PC-3 (cell line): ENCODE measurements at regions not wholly inside any gene's neighbourhood (a gene's known extent, or its start where the extent isn't known, plus 50 kb on each side); places are given as distances from the start of the nearest gene placed in this dataset.

Experiments
- ATAC-seq: fragments of 200-7000 bp; cut with Tn5 transposase; 2 replicates; pipeline ENCODE4 v1.9.1; 2020; ENCODE audit warnings: mild to moderate bottlenecking, moderate library complexity
- BruUV-seq: library from RNA; stranded (reverse); fragments of 400-500 nt; replicated peaks from 2 replicates; lab custom pipeline; 2021; lab: Mats Ljungman, UMichigan
- CTCF ChIA-PET: fragments of 300-600 bp; sonication (Branson Sonifier 250); formaldehyde crosslinking; loops from one replicate; lab custom pipeline; 2022; ENCODE audit warnings: antibody characterized with exemption; lab: Charles Lee
- POLR2A ChIA-PET: fragments of 300-600 bp; sonication (Branson Sonifier 250); formaldehyde crosslinking; loops from one replicate; lab custom pipeline; 2022; ENCODE audit warnings: antibody characterized with exemption; ENCODE audit not compliant: unreplicated experiment; lab: Charles Lee
- DNase-seq: peaks from one replicate; pipeline ENCODE4 v3.0.0-alpha.2; 2015
- H2AFZ ChIP-seq: fragments of 300-600 bp; sonication (generic); 2 replicates; pipeline ENCODE4 v1.6.0; 2016; ENCODE audit warnings: antibody characterized with exemption, low read length
- H3F3A ChIP-seq: fragments of 300-600 bp; sonication (generic); one replicate; pipeline ENCODE4 v1.6.0; 2017; ENCODE audit warnings: antibody characterized with exemption, low read length, control low read depth, mild to moderate bottlenecking; ENCODE audit not compliant: unreplicated experiment
- H3K27ac ChIP-seq: fragments of 300-600 bp; sonication (generic); 2 replicates; pipeline ENCODE4 v1.5.1; 2016; ENCODE audit warnings: mild to moderate bottlenecking, low read length
- H3K27me3 ChIP-seq: fragments of 300-600 bp; sonication (generic); 2 replicates; pipeline ENCODE4 v1.6.1; 2016; ENCODE audit warnings: low read length, mixed read lengths
- H3K36me3 ChIP-seq: fragments of 300-600 bp; sonication (generic); 2 replicates; pipeline ENCODE4 v1.6.1; 2016; ENCODE audit warnings: low read depth, mixed run types, low read length, mixed read lengths
- H3K4me1 ChIP-seq: fragments of 300-600 bp; sonication (generic); 2 replicates; pipeline ENCODE4 v1.5.1; 2016; ENCODE audit warnings: low read length; ENCODE audit not compliant: insufficient read depth
- H3K4me2 ChIP-seq: fragments of 300-600 bp; sonication (generic); 2 replicates; pipeline ENCODE4 v1.6.0; 2016; ENCODE audit warnings: low read length
- H3K4me3 ChIP-seq: fragments of 300-600 bp; sonication (generic); 2 replicates; pipeline ENCODE4 v1.5.1; 2016; ENCODE audit warnings: mild to moderate bottlenecking, low read length, mixed read lengths
- H3K79me2 ChIP-seq: fragments of 300-600 bp; sonication (generic); 2 replicates; pipeline ENCODE4 v1.6.1; 2017; ENCODE audit warnings: low read length, mixed read lengths
- H3K9ac ChIP-seq: fragments of 300-600 bp; sonication (generic); 2 replicates; pipeline ENCODE4 v1.6.0; 2016; ENCODE audit warnings: mild to moderate bottlenecking, low read length
- H3K9me2 ChIP-seq: fragments of 300-600 bp; sonication (generic); replicated peaks from 2 replicates; pipeline ENCODE4 v1.6.1; 2016; ENCODE audit warnings: mixed run types, low read length, mixed read lengths
- H3K9me3 ChIP-seq: fragments of 300-600 bp; sonication (generic); 2 replicates; pipeline ENCODE4 v1.6.1; 2016; ENCODE audit warnings: low read length, mixed read lengths
- H4K20me1 ChIP-seq: fragments of 300-600 bp; sonication (generic); 2 replicates; pipeline ENCODE4 v1.6.1; 2016; ENCODE audit warnings: low read length, mixed read lengths
- CTCF ChIP-seq: fragments of 300-600 bp; sonication (generic); conservative IDR thresholded peaks from 2 replicates; pipeline ENCODE4 v1.5.1; 2017; ENCODE audit warnings: antibody characterized with exemption, low read depth, mild to moderate bottlenecking, low read length
- EZH2 ChIP-seq: fragments of 300-600 bp; sonication (generic); IDR thresholded peaks from one replicate; pipeline ENCODE4 v1.6.1; 2017; ENCODE audit warnings: antibody characterized with exemption, mild to moderate bottlenecking, low read length; ENCODE audit not compliant: unreplicated experiment
- EZH2phosphoT487 ChIP-seq: fragments of 300-600 bp; sonication (generic); IDR thresholded peaks from 2 replicates; pipeline ENCODE4 v1.6.1; 2018; ENCODE audit warnings: mild to moderate bottlenecking, antibody characterized with exemption, low read length, borderline replicate concordance
- intact Hi-C: fragments of 100-400 bp; cut with micrococcal nuclease; formaldehyde crosslinking; loops from 2 replicates; pipeline ENCODE4 v1.9.0; 2023

- BruUV-seq = no TSS peak
- no peak for TF ChIP-seq EZH2
- no peak for TF ChIP-seq EZH2phosphoT487
- TF ChIP-seq CTCF = no peak
- H4K20me1 ChIP-seq = no peaks in the 10 kb centered on the region
- H3K27me3 ChIP-seq = peaks cover 75% of the 10 kb centered on the region
- H3K9me2 ChIP-seq = no peaks in the 10 kb centered on the region
- no peaks in the 10 kb centered on the region for H3F3A ChIP-seq
- no peaks in the 10 kb centered on the region for H3K4me1 ChIP-seq
- no peaks in the 10 kb centered on the region for H3K79me2 ChIP-seq
- ATAC-seq (no peak), DNase-seq (no peak)
- intact Hi-C loops = no loop called here
- POLR2A ChIA-PET = no interaction called here
- CTCF ChIA-PET = no interaction called here
- H3K4me3 ChIP-seq = no peak overlapping the region
- no peak overlapping the region for H3K4me2 ChIP-seq
- no peaks in the 10 kb centered on the region for H3K9me3 ChIP-seq
- H3K36me3 ChIP-seq = no peaks in the 10 kb centered on the region
- H2AFZ ChIP-seq = no peak overlapping the region
- H3K9ac ChIP-seq = no peak overlapping the region
- H3K27ac ChIP-seq = no peak overlapping the region
Observed at GRCh38 chr2:3099145-3099859, 278.3 kb downstream of the EIPR1 start.

GRCh38 chr2:3098231-3098630 is 279.4 kb downstream of the EIPR1 start:
- no peak overlapping the region for H3K9ac ChIP-seq
- no peak overlapping the region for H3K4me2 ChIP-seq
- no peaks in the 10 kb centered on the region for H3K9me3 ChIP-seq
- H4K20me1 ChIP-seq = no peaks in the 10 kb centered on the region
- H3K27ac ChIP-seq = no peak overlapping the region
- no peaks in the 10 kb centered on the region for H3K79me2 ChIP-seq
- no peak for DNase-seq
- ATAC-seq = no peak
- no TSS peak for BruUV-seq
- H3K27me3 ChIP-seq = peaks cover 75% of the 10 kb centered on the region
- H3K9me2 ChIP-seq = no peaks in the 10 kb centered on the region
- no peaks in the 10 kb centered on the region for H3K36me3 ChIP-seq
- intact Hi-C loops = no loop called here
- H2AFZ ChIP-seq = no peak overlapping the region
- CTCF ChIA-PET = no interaction called here
- no peaks in the 10 kb centered on the region for H3F3A ChIP-seq
- no peak for TF ChIP-seq EZH2phosphoT487
- TF ChIP-seq EZH2 = no peak
- TF ChIP-seq CTCF = no peak
- H3K4me3 ChIP-seq = no peak overlapping the region
- POLR2A ChIA-PET = no interaction called here
- H3K4me1 ChIP-seq = no peaks in the 10 kb centered on the region

- ChIA-PET POLR2A (no interaction called here), CTCF (no interaction called here)
- no peaks in the 10 kb centered on the region for H3F3A ChIP-seq
- no peaks in the 10 kb centered on the region for H3K9me2 ChIP-seq
- no peak overlapping the region for H3K9ac ChIP-seq
- no TSS peak for BruUV-seq
- ATAC-seq (no peak), DNase-seq (no peak)
- no peaks in the 10 kb centered on the region for H4K20me1 ChIP-seq
- H3K4me1 ChIP-seq = no peaks in the 10 kb centered on the region
- no peak overlapping the region for H2AFZ ChIP-seq
- no peak overlapping the region for H3K4me2 ChIP-seq
- no peaks in the 10 kb centered on the region for H3K36me3 ChIP-seq
- no peak for TF ChIP-seq CTCF
- no peak for TF ChIP-seq EZH2phosphoT487
- TF ChIP-seq EZH2 = no peak
- intact Hi-C loops = no loop called here
- no peak overlapping the region for H3K27ac ChIP-seq
- peaks cover 75% of the 10 kb centered on the region for H3K27me3 ChIP-seq
- H3K9me3 ChIP-seq = no peaks in the 10 kb centered on the region
- no peaks in the 10 kb centered on the region for H3K79me2 ChIP-seq
- H3K4me3 ChIP-seq = no peak overlapping the region
Observed at GRCh38 chr2:3097804-3098203, 279.8 kb downstream of the EIPR1 start.
